UCSD-AML1 (cell line): ENCODE measurements at regions not wholly inside any gene's neighbourhood (a gene's known extent, or its start where the extent isn't known, plus 50 kb on each side); places are given as distances from the start of the nearest gene placed in this dataset.
"Not testable (repeated sequence)": the region's sequence is repeated elsewhere in the genome, so short reads cannot be mapped to it uniquely, and the experiment has no call there.

Source experiments
- DNase-seq: peaks from one replicate; lab custom pipeline; 2025; ENCODE audit not compliant: unreplicated experiment; lab: John Stamatoyannopoulos, UW

DNA sequence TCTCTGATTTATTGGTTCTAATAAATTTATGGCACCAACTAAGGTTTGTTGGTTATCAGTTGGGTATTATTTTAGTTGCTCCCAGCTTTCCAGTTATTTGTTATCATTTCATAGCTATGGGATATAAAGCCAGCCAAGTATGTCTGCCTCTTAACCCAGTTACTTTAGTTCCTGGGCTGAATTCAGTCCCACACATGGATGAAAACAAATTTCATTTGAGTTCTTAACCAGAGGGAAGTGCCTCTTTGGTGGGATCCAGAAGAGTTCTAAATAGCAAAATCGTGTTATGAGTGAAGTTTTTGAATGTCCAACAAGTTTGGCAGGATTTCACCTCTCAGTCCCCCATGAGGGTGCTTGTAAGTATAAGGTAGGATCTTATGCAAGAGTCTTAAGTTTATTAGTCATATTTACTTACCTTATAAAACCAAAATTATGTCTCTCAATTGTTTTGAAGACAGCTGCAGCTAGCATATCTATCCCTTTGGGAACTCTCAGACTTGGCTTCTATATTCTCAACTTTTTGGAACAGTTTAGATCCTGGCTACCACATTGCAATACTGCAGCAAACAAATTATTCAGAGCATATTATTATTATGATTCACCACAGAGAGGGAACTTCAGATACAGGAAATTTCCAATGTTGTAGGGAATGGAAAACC is 683.6 kb downstream of the BCKDHB start:
- no peak for DNase-seq

DNA sequence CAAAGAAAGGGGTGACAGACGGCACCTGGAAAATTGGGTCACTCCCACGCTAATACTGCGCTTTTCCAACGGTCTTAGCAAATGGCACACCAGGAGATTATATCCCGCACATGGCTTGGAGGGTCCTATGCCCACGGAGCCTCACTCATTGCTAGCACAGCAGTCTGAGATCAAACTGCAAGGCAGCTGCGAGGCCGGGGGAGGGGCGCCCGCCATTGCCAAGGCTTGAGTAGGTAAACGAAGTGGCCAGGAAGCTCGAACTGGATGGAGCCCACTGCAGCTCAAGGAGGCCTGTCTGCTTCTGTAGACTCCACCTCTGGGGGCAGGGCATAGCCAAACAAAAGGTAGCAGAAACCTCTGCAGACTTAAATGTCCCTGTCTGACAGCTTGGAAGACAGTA is 676.8 kb downstream of the BCKDHB start:
- not testable (repeated sequence) for DNase-seq

DNA sequence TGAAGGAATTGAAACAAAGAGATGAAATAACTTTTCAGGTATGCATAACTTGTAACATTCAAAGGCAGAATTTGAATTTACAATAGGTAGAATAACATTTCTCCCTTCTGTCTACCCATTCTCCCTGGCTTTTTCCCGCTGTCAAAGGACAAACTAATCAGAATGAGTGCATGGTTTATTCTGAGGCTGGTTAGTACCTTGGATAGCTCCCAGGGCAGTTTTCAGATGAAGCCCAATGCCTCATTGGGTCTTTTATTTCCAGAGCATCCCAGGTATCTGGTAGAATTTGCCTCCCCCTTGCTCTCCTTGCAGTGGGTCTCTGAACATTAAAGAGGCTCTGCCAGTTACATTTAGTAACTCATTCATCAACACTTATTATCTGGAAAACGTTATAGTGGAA is 665.5 kb downstream of the BCKDHB start:
- DNase-seq, result no peak

DNA sequence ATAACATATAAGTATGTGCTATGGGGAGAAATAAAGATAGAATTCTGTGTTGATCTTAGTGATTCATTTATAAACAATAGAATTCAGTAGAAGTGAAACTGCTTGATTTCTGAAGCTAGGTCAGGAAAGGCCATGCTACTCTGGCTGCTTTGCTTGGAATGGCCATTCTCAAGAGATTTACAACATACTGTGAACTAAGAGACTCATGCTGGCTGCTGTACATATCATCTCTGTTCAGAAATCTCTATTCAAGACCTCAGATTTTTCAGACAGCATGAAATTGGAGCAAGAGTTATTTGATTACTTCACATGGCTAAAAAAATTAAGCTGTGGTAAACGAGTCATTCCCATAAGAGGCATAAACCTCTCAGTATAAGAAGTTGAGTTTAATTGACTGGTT is 662.6 kb downstream of the BCKDHB start:
- DNase-seq, result no peak

DNA sequence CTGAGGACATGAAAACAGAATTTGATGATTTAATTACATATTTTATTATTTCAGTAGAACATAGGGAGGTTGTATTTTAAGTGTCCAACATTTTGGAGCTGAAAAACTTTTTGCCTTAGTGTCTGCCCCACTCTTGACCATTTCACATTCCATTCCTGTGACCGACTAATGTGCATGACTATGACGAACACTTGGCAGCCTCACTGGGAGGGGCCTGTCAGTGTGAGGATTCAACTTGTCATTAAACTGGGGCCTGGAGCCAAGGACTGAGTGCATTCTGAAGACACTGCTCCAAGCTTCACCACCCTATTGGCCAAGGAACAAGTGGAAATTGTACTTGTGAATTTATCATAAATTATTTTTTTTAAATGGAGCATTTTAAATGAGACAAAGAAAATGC is 661.3 kb downstream of the BCKDHB start:
- no peak for DNase-seq

DNA sequence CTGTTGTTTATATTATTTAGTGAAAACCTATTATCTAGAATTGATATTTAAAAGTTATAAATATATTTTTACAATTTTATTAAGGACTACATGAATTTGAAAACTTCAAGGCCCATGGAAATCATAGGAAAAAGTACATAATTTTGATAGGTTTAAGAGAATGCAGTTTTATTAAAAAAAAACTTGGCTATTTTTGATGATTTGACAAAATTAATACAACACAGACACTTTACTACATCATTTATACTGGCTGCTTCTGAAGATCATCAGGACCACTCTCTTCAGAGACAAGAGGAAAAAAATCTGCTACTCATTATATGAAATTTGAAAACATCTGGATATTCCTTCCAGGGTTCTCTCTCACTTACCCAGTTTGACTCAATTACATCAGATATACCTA is 637.7 kb downstream of the BCKDHB start:
- DNase-seq, result no peak

DNA sequence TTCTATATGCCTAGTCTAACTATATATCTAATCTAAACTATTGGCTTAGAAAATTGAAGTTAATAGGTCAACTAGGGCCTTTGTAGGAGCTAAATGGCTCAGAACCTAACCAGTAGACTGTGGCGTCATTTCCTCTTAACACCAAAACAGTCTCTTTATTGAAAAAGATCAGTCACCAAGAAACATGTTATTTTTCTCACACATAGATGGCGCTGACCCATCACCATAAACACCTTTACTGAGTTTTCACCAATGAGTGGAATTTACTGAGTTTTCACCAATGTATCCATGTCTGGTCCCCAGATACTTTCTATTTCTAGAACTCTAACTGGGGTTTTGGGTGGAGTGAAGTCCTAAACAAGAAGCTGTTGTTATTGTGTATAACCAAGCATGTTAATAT is 636.0 kb downstream of the BCKDHB start:
- no peak for DNase-seq

DNA sequence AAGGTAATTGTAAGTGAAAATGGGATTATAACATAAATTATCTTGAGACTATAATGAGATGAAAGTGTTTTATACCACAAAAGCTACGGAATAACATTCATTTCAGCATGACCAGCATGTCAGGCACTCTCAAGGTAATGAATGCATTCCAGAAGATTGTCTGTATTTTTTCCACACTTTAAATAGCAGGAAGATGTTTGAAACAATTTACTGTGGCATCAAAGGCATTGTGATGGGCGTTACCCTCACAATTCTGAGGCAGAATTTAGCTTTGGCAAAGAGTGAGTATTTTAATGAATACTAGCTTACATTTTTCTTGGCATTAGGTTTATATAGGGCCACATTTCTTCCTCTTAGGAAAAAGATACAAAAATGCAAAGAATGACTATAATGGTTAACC is 627.2 kb downstream of the BCKDHB start:
- DNase-seq, result no peak

DNA sequence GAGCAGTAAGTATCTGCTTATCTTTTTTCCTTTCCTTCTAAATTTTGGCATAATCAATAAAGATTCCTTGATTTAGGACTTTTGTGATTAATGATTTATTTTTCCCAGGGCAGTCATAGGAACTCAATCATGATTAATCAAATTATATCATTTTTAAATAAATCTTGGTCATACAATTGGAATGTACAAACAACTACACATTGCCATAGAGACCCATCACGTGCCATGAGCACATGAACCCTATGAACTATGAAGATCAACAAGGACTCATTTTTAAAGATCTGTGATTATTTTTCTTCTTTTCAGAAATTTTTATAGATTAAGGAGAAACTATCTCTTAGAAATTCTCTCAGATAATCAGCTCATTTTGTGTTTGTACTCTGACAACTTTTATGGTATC is 622.4 kb downstream of the BCKDHB start:
- no peak for DNase-seq

DNA sequence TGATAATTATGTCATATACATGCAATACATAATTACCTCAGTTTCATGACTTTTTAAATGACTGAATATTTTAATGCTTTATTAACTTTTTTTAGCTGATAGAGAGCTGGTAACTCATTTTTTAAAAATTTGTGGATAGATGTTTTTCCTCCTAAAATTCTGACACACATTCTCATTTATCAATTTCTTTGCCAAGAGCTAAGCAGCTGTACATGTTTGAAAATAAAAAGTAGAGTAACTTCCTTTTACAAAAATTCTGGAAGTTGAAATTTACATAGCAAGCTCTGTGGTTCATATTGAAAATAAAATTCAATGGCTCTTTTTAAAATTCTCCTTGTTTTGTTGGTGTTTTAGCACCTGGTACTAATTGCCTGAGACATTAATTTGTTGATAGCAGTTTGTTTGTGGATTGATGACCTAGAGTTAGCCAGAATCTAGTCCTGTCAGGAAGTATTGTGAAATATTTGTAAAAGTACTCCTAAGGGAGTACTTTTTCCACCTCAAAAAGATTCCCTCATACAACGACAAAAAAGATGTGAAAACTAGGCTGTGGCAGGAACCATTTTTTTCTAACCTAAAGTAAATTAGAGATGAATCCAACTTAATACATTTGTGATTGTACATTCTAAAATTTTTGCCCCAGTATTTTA is 621.8 kb downstream of the BCKDHB start:
- DNase-seq, result no peak

DNA sequence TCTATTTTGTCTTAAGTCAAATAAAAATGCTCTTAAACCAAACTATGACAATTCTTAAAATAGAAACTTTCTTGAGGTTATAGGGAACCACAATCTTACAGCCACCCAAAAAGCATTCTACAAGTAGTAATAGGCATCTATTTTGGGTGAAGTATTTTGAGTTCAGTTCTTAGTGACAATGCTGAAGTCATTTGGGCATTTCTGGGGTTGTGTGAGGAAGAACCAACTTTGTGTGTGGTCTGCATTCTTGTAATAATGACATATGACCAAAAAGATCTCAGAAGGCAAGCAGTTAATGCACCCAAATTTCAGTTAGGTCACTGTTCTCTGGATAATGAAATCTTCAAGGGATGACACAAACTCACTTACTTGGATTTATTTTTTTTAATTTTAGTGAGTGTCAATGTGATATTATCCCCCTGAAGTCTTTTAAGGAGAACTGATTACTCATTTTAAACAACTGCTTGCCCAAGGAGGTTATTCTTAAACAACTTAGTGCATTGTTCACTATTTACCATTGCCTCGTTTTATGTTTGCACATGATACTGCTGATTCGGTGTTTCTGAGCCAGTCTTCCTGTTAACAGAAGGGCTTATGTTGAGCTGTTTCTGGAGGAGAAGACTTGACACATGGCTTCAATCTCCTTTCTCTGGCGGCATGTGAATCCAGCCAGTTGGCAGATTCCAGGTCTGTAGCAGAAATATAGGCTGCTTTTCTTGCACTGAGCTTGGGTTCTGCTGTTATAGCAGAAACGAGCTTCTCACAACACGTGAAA is 618.9 kb downstream of the BCKDHB start:
- no peak for DNase-seq

DNA sequence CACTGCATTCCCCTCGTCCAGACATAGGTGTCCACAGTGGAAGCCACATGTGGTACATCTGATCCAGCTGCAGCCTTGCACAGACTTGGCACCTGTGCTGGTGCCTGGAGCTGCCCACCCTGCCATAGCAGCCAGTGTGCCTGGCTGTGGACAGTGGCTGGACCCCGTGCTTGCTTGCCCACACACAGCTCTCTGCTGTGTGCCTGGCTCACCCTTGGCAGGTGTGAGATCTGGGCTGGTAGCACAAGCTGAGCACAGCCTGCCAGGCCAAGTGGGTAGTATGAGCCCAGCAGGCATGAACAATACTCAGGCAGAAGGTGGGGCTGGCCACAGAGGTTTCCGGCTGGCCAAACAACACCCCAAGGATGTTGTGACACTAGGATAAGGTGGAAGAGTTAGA is 614.4 kb downstream of the BCKDHB start:
- no peak for DNase-seq

DNA sequence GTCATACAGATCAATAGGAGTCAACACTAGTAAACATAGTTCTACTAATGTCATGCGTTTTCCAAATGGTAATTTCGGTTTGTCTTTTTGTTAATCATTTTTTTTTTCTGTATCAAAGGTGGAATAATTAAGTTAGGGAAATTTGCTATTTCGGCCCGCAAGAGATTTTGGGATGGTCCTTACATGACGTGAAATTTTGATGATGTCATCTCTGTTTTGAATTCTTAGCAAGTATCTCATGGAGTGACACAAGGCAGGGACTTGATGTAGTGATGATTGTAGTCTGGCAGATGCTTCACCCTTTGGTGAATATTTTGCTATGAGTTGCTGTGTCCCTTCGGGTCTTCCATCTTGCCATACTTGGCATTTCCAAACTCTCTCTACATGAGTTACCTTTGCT is 608.0 kb downstream of the BCKDHB start:
- DNase-seq, result no peak

DNA sequence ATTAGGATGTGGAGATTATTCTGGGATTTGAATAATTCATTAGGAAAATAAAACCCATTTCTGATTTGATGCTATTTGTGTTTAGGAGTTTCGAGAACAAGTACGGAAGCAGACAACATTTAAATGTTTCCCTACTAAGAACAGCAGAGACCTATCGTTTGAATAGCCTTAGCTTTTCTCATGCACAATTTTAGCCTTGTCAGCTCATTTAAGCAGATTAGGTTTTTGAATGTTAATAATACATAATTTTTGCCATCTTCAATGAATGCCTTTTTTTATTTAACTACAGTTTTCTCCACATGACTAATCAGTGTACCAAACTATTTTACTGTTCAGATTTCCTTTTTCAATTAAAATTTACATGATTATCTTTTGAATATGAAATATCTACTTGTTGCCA is 592.0 kb downstream of the BCKDHB start:
- DNase-seq, result no peak

DNA sequence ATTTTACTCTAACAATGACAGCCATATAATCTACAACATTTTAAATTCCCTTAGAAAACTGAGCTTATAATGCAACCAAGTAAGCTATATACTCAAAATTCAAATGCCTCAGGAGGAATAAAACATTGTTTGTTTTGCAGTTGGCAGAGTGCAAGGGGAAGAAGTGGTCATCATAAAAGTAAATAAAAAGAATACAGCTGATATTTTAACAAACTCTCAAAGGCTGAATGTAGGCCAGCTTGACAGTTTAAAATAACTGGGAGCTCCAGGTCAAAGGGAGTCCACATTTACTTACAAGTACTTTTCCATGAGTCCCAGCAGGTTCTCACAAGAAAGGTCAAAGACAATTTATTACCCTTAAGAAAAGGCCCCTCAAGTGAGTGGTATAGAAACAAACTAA is 589.8 kb downstream of the BCKDHB start:
- no peak for DNase-seq

DNA sequence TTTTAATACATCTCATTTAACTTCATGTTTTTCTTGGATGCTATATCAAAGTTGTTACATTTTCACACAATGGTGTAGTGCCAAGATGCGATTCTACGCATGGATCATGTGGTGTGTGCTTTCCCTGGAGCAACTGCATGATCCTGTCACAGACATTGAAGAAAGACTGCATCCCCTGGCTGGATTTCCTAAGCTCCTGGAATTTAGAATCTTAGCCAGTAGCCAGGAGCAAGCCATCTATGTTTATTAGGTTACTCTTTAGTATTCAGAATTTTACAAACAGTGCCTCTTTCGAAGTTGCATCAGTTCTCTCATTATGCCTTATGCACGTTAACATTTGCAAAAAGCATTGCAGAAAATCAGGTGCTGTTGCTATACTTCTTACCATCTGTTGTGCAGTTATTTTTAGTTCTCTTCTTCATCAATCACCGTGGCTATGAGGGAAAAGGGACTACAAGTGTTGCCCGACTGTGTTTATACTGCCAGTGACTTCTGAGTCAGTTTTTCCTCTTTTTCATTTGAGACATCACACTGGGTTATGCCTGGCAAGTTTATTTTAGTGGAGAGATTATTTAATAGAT is 584.2 kb downstream of the BCKDHB start:
- DNase-seq, result no peak

DNA sequence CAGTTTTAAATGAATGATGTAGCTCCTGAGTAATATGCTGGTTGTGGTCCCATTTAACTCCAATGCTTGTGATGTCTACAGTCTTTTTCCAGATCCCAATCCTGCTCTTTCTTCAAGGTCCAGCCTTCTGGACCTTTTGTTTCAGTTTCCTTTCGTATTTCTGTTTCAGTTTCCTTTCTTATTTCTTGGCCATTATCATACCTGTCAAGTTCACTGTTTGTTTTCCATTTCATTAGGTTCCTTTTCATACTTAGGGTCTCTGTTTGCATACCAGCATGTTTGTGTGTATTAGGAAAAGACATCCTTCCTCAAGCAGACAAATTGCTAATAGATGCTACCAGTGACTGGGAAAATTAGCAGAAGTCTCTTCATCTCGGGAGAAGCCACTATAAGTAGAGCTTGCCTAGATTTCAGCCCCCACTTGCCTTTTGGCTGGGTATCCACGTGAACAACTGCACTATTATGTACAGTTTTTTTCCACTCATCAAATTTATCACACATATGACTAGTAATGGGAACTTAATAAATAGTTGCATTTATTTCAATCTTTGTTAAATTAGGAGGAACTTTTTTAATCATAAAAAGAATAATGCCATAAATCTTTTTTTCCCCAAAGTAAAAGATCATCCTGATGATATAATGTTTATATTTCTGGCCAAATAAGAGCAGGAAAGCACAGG is 583.4 kb downstream of the BCKDHB start:
- no peak for DNase-seq

DNA sequence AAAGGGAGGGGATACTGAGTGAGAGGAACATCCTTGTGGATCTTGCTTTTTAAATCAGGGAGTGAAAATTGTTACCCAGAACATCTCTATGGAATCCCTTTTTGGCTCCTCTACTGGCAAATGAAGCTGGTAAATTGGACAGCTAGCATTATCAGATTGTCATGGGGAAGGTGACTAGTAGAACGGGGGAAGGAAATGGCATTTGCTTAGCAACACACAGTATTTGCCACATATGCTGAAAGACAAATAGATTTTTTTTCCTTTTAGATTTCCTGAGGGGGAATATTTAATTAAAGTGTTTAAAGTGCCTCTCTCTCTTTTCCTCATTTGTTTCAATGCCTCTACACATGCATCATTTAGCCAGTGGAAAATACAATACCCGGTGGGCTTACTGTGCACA is 573.5 kb downstream of the BCKDHB start:
- no peak for DNase-seq

DNA sequence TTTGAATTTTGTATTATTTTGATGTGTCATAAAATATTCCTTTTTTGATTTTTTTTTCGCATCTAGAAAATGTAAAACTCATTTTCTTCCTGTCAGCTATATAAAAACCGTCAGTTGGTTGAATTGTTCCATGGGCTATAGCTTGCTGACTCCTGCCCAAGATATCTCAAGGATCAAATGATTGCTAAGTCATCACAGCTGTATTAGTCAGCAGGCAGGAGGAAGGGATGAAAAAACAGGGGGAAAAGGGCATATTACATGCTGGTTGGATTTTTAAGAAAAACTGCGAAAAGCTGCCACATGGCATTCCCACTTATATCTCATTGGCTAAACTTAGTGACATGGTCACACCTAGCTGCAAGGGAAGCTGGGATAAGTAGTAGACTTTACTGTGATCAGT is 569.9 kb downstream of the BCKDHB start:
- no peak for DNase-seq

DNA sequence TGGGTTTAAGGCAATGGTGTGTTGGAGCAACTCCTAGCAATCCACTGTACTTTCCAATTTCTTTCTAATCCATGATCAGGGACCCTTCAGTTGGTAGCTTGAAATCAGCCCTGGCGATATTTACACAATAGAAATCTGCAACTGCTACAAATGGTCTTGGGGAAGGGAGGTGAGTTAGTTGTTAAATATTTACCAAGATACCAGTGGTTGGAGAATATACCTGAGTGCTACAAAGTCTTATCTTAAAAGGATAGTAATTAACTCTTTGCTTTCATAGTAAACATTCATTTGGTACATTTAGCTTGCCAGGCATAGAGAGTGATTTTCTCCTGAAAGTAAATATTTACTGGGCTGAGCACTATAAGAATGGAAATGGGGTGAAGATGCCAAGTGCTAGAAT is 568.2 kb downstream of the BCKDHB start:
- DNase-seq, result no peak

DNA sequence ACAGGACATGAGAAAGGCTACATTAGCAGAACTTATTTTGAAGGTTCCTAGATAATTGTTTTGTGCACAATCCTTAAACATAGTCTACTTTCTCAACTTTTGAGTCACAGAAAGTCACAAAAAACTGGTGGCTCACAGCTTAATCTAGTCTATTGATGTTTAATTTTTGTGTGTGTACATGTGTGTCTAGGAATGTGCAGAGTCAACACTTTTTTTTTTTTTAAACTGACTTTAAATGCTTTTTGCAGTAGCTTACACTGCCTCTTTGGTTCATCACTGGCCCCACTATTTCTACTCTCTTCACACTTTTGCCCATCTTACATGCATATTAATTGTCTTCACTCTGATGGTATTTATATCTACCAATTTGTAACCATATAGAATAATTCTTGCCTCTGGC is 566.9 kb downstream of the BCKDHB start:
- DNase-seq, result no peak

DNA sequence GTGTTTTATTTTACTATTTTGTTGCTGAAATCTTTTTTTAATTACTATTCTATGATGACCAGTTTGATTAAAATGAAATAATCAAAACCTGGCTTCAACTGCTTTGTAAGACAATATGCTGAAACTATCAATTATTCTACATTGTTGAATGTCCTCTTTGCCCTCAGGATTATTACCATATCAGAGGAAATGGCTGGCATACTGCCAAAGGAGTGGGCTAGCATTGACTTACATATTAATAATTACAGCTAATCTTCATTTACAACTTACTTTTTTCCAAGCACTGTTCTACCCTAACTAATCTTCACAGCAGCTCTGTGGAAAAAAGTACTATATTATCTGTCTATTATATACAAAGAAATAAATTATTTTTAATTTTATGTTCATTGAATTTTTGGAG is 560.5 kb downstream of the BCKDHB start:
- no peak for DNase-seq
